Endothelial cell of umbilical vein (primary cell): ENCODE measurements at regions not wholly inside any gene's neighbourhood (a gene's known extent, or its start where the extent isn't known, plus 50 kb on each side); places are given as distances from the start of the nearest gene placed in this dataset.

ENCODE experiments used
- CTCF ChIP-seq, 2 donors: IDR thresholded peaks; 1 replicate in 1 of 2; 2 replicates in 1 of 2; pipeline ENCODE4 v1.5.1; 2011; ENCODE audit warnings: low read length in 2 of 2, mild to moderate bottlenecking in 2 of 2, moderate library complexity in 2 of 2, control low read depth in 1 of 2, inconsistent platforms in 1 of 2, low read depth in 1 of 2; ENCODE audit not compliant: insufficient read depth in 1 of 2; ENCODE audit errors: extremely low read depth in 1 of 2
- EZH2 ChIP-seq: IDR thresholded peaks from 2 replicates; pipeline ENCODE4 v1.6.1; 2012; ENCODE audit warnings: borderline replicate concordance, low read depth, mild to moderate bottlenecking, moderate library complexity, low read length, inconsistent platforms; ENCODE audit not compliant: severe bottlenecking
- FOS ChIP-seq: IDR thresholded peaks from 2 replicates; pipeline ENCODE4 v1.6.1; 2011; ENCODE audit warnings: mild to moderate bottlenecking, low read length, moderate library complexity, borderline replicate concordance; ENCODE audit not compliant: insufficient read depth
- GATA2 ChIP-seq: IDR thresholded peaks from 2 replicates; pipeline ENCODE4 v1.7.0; 2011; ENCODE audit warnings: low read depth, mild to moderate bottlenecking, moderate library complexity, mixed read lengths, low read length; ENCODE audit not compliant: insufficient read length, insufficient read depth
- JUN ChIP-seq: IDR thresholded peaks from 2 replicates; pipeline ENCODE4 v1.6.1; 2011; ENCODE audit warnings: borderline replicate concordance, low read depth; ENCODE audit not compliant: insufficient read length, insufficient read depth
- MAX ChIP-seq: IDR thresholded peaks from 2 replicates; pipeline ENCODE4 v1.6.1; 2011; ENCODE audit not compliant: insufficient read depth, insufficient read length
- MYC ChIP-seq: IDR thresholded peaks from one replicate; pipeline ENCODE4 v1.6.1; 2011; ENCODE audit warnings: mild to moderate bottlenecking, low read depth, low read length
- POLR2A ChIP-seq: IDR thresholded peaks from 2 replicates; pipeline ENCODE4 v1.6.1; 2012; ENCODE audit warnings: low read depth, mild to moderate bottlenecking, control low read depth, low read length
- POLR2AphosphoS5 ChIP-seq: IDR thresholded peaks from 2 replicates; pipeline ENCODE4 v1.6.1; 2012; ENCODE audit warnings: low read depth, mild to moderate bottlenecking, control low read depth, low read length, moderate library complexity; ENCODE audit not compliant: insufficient read depth

GRCh38 chr4:174055344-174055743, 228.1 kb downstream of the FBXO8 start:
- no peak for TF ChIP-seq POLR2A
- no peak for TF ChIP-seq MAX
- TF ChIP-seq CTCF (IDR thresholded peaks at IDR 0.05; ENCODE audit: extremely low read depth in 1 of 2, insufficient read depth in 1 of 2, low read depth in 1 of 2, low read length in 2 of 2): no peak
- TF ChIP-seq EZH2: no peak
- TF ChIP-seq MYC: no peak
- no peak for TF ChIP-seq POLR2AphosphoS5
- no peak for TF ChIP-seq FOS
- TF ChIP-seq JUN: no peak
- TF ChIP-seq GATA2: no peak
